Sigmoid colon (tissue), 4 donors: ENCODE measurements at regions not wholly inside any gene's neighbourhood (a gene's known extent, or its start where the extent isn't known, plus 50 kb on each side); places are given as distances from the start of the nearest gene placed in this dataset.

Experiments
- EP300 ChIP-seq, 4 donors: sonication (generic); formaldehyde crosslinking; IDR thresholded peaks; one replicate each; pipeline ENCODE4 v1.6.1; 2017; ENCODE audit warnings: antibody characterized with exemption in 4 of 4
- POLR2A ChIP-seq, 2 donors: fragments of 450-650 bp; IDR thresholded peaks; one replicate each; pipeline ENCODE4 v1.6.1; 2016; ENCODE audit warnings: antibody characterized with exemption in 2 of 2, mild to moderate bottlenecking in 2 of 2, moderate library complexity in 2 of 2
- POLR2AphosphoS5 ChIP-seq, 4 donors: sonication (generic); formaldehyde crosslinking; IDR thresholded peaks; one replicate each; pipeline ENCODE4 v1.6.1; 2017; ENCODE audit warnings: antibody characterized with exemption in 4 of 4
- TF ChIP-seq, protein P1 (sequence below), 4 experiments: fragments of 450-650 bp in 3 of 4; fragments of 200-600 bp in 1 of 4; IDR thresholded peaks; one replicate each; pipeline ENCODE4 v1.5.1; 2016 to 2019; ENCODE audit warnings: antibody characterized with exemption in 4 of 4, mild to moderate bottlenecking in 3 of 4, moderate library complexity in 2 of 4

DNA sequence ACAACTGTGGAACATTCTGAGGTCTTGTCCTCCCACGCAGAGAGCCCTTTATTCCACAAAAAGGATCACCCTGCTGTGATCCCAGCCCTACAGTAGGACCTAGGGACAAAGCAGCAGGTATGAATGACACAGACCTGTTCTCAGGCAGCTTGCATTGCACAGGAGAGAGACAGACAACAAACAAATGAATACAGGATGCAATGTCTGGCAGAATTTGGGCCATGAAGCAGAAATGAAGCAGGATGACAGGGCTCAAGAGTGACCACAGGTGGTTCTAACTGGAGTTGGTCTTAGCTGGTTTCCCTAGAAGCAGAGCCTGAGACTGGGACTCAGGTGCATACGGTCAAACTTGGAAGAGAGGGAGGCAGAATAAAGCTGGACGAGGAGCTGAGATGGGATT, 388.8 kb downstream of the CDK5RAP2 start:
- TF ChIP-seq, protein P1, sequence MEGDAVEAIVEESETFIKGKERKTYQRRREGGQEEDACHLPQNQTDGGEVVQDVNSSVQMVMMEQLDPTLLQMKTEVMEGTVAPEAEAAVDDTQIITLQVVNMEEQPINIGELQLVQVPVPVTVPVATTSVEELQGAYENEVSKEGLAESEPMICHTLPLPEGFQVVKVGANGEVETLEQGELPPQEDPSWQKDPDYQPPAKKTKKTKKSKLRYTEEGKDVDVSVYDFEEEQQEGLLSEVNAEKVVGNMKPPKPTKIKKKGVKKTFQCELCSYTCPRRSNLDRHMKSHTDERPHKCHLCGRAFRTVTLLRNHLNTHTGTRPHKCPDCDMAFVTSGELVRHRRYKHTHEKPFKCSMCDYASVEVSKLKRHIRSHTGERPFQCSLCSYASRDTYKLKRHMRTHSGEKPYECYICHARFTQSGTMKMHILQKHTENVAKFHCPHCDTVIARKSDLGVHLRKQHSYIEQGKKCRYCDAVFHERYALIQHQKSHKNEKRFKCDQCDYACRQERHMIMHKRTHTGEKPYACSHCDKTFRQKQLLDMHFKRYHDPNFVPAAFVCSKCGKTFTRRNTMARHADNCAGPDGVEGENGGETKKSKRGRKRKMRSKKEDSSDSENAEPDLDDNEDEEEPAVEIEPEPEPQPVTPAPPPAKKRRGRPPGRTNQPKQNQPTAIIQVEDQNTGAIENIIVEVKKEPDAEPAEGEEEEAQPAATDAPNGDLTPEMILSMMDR (IDR thresholded peaks at IDR 0.05) = no peak
- TF ChIP-seq POLR2AphosphoS5 (IDR thresholded peaks at IDR 0.05) (no peak), EP300 (IDR thresholded peaks at IDR 0.05) (no peak), POLR2A (IDR thresholded peaks at IDR 0.05) (no peak)
